ENCODE measurements at regions not wholly inside any gene's neighbourhood (a gene's known extent, or its start where the extent isn't known, plus 50 kb on each side); places are given as distances from the start of the nearest gene placed in this dataset.

- no peak for TF ChIP-seq CTCF (optimal IDR thresholded peaks at IDR 0.05 in 1 of 3, IDR thresholded peaks at IDR 0.05 in 1 of 3, conservative IDR thresholded peaks at IDR 0.05 in 1 of 3; ENCODE audit: extremely low read depth in 1 of 3, insufficient read depth in 2 of 3, low read length in 3 of 3)
- TF ChIP-seq EZH2 (IDR thresholded peaks at IDR 0.05; ENCODE audit: low read length), result no peak
Measured at GRCh38 chr7:142529591-142529990, 219.7 kb upstream of the PRSS1 start.
